Urothelium cell line (cell line): ENCODE measurements at regions not wholly inside any gene's neighbourhood (a gene's known extent, or its start where the extent isn't known, plus 50 kb on each side); places are given as distances from the start of the nearest gene placed in this dataset.
"Not testable (repeated sequence)": the region's sequence is repeated elsewhere in the genome, so short reads cannot be mapped to it uniquely, and the experiment has no call there.

Experiments
- DNase-seq: peaks from one replicate; pipeline ENCODE4 v3.0.0; 2011; ENCODE audit warnings: low spot score, mixed read lengths
- FAIRE-seq: peaks from 2 replicates; lab custom pipeline; 2011; peaks lifted over from hg19 to GRCh38; lab: Jason Lieb, UNC

- FAIRE-seq (no peak), DNase-seq (no peak)
Observed at GRCh38 chr15:36133742-36134141, 445.7 kb upstream of the CDIN1 start.

DNA sequence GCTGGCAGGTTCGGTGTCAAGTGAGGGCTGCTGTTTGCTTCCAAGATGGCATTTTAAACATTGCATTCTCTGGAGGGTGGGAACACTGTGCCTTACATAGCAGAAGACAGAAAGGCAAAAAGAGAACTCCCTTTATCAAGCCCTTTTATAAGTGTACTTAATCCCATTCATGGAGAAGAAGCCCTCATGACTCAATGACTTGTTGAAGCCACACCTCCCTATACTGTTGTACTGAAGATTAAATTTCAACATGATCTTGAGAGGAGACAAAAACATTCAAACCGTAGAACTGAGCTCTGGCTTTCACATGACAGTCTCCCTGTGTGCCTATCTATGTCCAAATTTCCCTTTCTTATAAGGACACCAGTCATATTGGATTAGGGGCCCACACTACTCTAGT is 443.4 kb upstream of the CDIN1 start:
- no peak for DNase-seq
- no peak for FAIRE-seq

- no peak for FAIRE-seq
- DNase-seq = no peak
Observed at GRCh38 chr15:36152936-36153335, 426.5 kb upstream of the CDIN1 start.

DNA sequence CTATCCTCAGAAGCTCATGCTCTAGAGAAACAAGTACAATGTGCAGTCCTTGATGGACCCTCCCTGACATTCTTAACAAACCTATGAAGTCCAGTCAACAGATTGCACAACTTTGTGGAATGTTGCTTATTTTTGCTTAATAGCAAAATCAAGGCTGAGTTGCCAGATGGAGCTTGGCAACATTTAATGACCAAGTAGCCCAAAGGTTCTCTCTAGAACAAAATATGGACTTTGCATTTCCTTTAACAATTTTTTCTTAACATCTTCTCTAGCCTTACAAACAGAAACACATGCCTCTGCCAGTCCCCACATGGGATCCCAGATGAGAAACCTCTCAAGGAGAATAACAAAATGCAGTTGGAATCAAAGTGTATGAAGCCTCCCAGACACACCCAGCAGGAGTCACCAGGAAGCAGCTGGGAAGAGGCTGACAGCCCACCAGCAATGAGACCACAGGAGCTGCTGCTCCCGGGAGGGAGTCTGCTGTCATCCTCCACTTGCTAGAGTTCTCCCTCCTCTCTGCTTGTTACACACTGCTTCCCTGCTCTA is 422.5 kb upstream of the CDIN1 start:
- DNase-seq (no peak), FAIRE-seq (no peak)

DNA sequence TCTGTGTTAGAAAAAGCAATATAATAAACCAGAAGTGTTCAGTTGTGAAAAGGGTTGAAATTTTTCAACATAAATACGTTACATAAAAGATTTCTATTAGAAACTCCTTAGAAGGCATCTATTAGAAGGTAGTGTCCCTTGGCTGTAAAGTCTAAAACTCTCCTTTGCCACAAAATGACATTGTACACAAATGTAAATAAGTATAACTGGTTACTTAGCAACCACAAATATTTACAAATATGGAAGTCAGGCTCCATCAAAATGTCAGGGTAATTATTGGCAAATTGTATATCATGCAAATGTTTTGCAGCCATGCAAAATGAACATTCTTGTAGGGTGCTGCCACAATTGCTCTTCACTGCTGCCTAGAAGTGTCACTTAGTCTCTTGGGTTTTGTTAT is 419.1 kb upstream of the CDIN1 start:
- FAIRE-seq (no peak), DNase-seq (no peak)

GRCh38 chr15:36161108-36161507 is 418.3 kb upstream of the CDIN1 start:
- no peak for FAIRE-seq
- no peak for DNase-seq

- no peak for FAIRE-seq
Observed at GRCh38 chr15:36161771-36162212, 417.6 kb upstream of the CDIN1 start.

GRCh38 chr15:36163983-36164382 is 415.4 kb upstream of the CDIN1 start:
- FAIRE-seq, DNase-seq: not testable (repeated sequence)

More at GRCh38 chr15:36161771-36162212, 417.6 kb upstream of the CDIN1 start:
- no peak for DNase-seq

DNA sequence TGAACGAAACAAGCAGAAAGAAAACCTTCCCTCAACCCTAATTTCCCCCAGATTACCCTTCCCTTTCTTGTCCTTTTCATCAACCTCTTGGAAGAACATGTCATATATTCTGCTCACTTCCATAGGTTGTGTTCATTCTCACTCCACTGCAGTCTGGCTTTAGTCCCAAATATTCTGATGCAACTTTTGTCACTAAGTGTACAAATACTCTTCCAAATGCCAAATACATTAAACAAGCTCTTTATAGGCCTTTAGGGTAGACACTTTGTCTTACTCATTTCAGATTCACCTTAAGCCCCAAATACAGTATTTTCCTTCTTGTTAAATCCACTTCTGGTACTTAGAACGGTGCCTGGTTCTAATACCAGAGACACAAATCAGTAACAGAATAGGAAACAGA is 406.5 kb upstream of the CDIN1 start:
- FAIRE-seq (no peak), DNase-seq (no peak)

GRCh38 chr15:36175186-36175740 is 404.2 kb upstream of the CDIN1 start:
- no peak for FAIRE-seq

DNA sequence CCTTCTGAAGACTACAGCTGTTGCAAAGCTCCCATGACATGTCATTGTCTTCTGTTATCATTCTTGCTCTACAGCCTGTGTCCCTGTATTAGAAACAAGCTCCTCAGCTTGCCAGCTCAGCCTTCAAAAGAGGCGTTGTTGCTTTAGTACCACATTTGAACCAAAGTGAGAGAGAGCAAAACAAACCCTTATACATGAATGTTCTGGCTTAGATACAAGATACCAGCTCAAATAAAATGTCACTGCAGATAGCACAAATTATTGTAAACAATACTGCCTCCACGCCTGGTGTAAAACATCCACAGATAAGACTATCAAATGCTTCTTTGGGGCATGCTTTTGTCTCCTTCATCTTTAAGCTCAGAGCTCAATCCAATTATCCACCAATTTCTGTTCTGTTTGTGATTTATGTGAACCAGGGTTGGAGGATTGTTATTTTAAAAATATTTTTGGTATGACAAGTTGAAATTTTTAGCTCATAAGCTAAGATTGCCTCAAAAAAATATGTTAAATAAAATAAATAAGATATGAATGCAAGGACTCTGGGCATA is 403.6 kb upstream of the CDIN1 start:
- DNase-seq (no peak), FAIRE-seq (no peak)

More at GRCh38 chr15:36175186-36175740, 404.2 kb upstream of the CDIN1 start:
- no peak for DNase-seq

GRCh38 chr15:36177590-36178302 is 401.7 kb upstream of the CDIN1 start:
- DNase-seq = no peak
- FAIRE-seq = no peak

DNA sequence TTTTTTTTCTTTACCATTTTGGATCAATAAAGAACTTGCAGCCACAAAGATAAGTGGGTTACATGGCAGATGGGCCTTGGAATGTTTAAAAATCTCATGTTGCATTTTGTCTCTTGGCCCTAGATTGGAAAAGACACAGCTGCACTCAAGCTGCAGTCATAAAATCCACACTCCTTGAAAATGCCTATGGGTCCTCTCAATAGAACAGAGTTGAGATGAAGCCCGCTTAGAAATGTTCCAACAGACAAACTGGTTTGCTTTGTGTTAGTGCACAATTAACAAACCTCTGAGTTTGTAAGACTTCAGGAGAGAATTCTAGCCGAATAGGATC is 401.2 kb upstream of the CDIN1 start:
- no peak for DNase-seq
- no peak for FAIRE-seq

- DNase-seq (no peak), FAIRE-seq (no peak)
Observed at GRCh38 chr15:36183201-36183600, 396.2 kb upstream of the CDIN1 start.

- DNase-seq (no peak), FAIRE-seq (no peak)
Observed at GRCh38 chr15:36185438-36185837, 394.0 kb upstream of the CDIN1 start.

DNA sequence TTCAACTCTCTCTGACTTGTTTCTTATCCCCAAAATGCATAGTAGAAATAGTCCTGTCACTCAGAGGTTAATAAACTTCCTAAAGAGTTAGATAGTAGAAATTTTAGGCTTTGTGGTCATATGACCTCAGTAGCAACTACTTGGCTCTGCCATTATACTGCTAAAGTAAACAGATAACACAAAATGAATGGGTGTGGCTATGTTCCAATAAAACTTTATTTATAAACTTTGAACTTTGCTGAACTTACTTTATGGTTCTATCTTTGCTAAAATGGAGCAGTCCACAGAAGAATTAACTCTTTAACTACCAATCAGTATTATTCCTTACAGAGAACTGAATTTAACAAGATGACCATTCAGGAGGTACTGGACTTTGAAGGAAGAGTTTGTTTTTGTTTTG is 393.6 kb upstream of the CDIN1 start:
- DNase-seq = no peak
- no peak for FAIRE-seq

DNA sequence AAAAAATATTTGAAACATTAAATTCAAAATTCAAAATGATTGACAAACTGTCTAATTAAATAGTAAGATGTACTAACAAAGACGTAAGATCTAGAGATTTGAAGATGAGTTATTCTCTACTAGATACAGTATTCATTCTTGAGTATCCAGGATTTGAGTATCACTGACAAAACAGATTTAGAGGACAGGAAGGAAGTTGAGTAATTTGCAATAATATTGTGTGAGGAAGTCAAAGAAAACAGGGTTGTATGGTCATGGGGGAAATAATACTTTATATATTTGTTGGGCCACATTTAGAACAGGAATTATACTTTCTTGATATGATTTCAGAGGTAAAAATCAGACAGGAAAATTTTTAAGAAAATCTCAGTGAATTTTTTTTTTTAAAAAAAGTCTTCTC is 393.1 kb upstream of the CDIN1 start:
- FAIRE-seq = no peak
- DNase-seq = no peak

DNA sequence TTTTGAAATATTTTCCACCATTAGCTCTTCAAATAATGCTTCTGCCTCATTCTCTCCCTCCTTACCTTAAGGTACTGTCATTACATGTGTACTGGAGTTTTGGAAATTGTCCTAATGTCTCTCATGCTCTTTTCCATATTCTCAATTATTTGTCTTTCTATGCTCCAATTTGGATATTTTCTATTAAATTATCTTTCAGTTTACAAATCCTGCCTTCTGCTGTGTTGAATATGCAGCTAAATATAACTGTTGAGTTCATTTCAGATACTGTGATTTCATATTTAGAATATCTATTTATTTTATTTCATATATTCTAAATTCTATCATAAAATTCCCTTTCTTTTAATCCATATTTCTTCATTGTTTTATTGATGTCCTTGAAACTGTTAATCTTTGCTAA is 388.0 kb upstream of the CDIN1 start:
- FAIRE-seq = no peak
- no peak for DNase-seq

GRCh38 chr15:36195361-36196007 is 383.9 kb upstream of the CDIN1 start:
- FAIRE-seq, DNase-seq: not testable (repeated sequence)

DNA sequence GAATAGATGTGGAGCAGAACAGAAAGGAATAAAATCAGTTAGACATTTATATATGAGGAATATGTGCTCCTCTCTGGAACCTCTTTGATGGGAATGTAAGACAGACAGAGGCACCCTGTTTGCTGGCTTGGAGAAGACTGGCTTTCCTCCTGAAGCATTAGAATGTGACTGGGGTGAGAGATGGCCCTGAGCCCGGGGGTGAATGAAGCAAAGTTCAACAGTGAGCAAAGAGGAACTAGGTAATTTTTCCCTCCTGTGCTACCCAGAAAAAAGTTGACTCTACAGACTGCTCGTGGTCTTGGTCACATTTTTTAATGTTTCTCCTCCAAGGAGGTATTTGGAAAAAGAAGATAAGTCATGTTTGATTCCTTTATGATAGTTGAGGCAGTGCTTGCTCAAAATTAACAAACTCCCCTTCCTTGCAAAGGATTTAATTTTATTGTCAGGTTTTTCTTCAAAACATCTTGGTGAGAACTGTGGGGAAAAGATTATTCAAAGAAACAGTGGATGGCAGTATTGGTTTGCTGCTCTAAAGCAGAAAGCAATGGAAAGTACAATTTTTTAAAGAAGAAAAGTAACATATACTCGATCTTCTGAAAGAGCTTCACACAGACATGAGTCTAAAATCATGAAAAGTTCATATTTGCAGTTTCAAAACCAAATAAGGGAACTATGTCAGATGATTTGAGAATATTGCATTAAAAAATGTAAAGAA is 370.4 kb upstream of the CDIN1 start:
- FAIRE-seq (no peak), DNase-seq (no peak)

DNA sequence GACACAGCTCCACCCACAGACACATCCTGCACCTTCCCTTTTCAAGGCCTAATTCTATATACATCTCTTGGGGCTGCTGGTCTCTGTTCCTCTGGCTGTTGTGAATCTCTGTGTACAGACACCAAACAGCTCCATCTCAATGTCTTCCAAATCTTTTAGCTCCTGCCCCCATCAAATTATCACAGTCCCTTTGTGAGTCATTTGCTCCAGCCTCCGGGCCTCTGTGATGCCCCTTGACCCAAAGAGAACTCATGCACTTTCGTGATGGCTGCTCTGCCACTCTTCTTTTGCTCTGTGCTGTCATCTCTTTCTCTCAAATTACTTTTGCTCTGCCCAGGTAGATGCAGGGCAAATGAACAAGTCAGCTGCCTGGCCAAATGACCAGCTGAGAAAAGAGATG is 369.0 kb upstream of the CDIN1 start:
- no peak for DNase-seq
- no peak for FAIRE-seq
